KOPT-K1 (cell line): ENCODE measurements at regions not wholly inside any gene's neighbourhood (a gene's known extent, or its start where the extent isn't known, plus 50 kb on each side); places are given as distances from the start of the nearest gene placed in this dataset.

Source experiments
- H3K27ac ChIP-seq: fragments of 200-600 bp; sonication (generic); 2 replicates; pipeline ENCODE4 v1.5.1; 2016; ENCODE audit warnings: antibody characterized with exemption, mild to moderate bottlenecking, low read depth, low read length; ENCODE audit not compliant: poor library complexity, severe bottlenecking
- H3K36me3 ChIP-seq: fragments of 200-600 bp; sonication (generic); 2 replicates; pipeline ENCODE4 v1.5.1; 2017; ENCODE audit warnings: antibody characterized with exemption, mild to moderate bottlenecking, low read length, moderate library complexity; ENCODE audit not compliant: insufficient read depth
- H3K9me3 ChIP-seq: fragments of 200-600 bp; sonication (generic); 2 replicates; pipeline ENCODE4 v1.5.1; 2017; ENCODE audit warnings: antibody characterized with exemption, low read length, mild to moderate bottlenecking; ENCODE audit not compliant: insufficient read depth, poor library complexity, severe bottlenecking

GRCh38 chr2:41966920-41967319 lies 80.9 kb upstream of the PKDCC start:
- H3K36me3 ChIP-seq = no peaks in the 10 kb centered on the region
- H3K27ac ChIP-seq = no peak overlapping the region
- no peaks in the 10 kb centered on the region for H3K9me3 ChIP-seq

GRCh38 chr2:41967476-41968181 lies 80.2 kb upstream of the PKDCC start:
- Histone ChIP-seq H3K36me3 (no peaks in the 10 kb centered on the region), H3K27ac (no peak overlapping the region), H3K9me3 (no peaks in the 10 kb centered on the region)

DNA sequence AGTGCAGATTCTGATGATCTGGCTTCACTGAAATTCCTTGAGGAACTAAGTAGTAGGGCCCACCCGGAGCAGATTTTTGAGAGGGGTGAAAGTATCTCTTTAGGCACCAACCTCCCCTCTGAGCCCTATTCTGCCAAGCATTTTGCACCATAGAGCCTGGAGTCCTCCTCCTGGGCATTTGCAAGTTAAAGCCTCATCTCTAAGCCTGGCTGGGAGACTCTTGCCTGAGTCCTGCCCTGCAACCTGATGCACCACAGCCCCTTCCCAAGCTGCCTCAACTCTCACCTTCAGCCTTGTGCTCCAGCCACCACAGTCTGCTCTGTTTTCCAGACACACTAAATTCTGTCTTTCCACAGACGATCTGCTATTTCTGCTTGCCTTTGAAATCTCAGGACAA lies 79.6 kb upstream of the PKDCC start:
- H3K9me3 ChIP-seq = no peaks in the 10 kb centered on the region
- no peaks in the 10 kb centered on the region for H3K36me3 ChIP-seq
- H3K27ac ChIP-seq = no peak overlapping the region

- H3K27ac ChIP-seq = no peak overlapping the region
- no peaks in the 10 kb centered on the region for H3K36me3 ChIP-seq
- H3K9me3 ChIP-seq = no peaks in the 10 kb centered on the region
Measured at GRCh38 chr2:41970988-41971660, 76.7 kb upstream of the PKDCC start.

GRCh38 chr2:41972179-41972578 lies 75.6 kb upstream of the PKDCC start:
- Histone ChIP-seq H3K36me3 (no peaks in the 10 kb centered on the region), H3K9me3 (no peaks in the 10 kb centered on the region), H3K27ac (no peak overlapping the region)

- no peaks in the 10 kb centered on the region for H3K36me3 ChIP-seq
- no peak overlapping the region for H3K27ac ChIP-seq
- no peaks in the 10 kb centered on the region for H3K9me3 ChIP-seq
Measured at GRCh38 chr2:41972819-41973218, 75.0 kb upstream of the PKDCC start.

- no peaks in the 10 kb centered on the region for H3K36me3 ChIP-seq
- no peaks in the 10 kb centered on the region for H3K9me3 ChIP-seq
- H3K27ac ChIP-seq = no peak overlapping the region
Measured at GRCh38 chr2:41973871-41974270, 74.0 kb upstream of the PKDCC start.

DNA sequence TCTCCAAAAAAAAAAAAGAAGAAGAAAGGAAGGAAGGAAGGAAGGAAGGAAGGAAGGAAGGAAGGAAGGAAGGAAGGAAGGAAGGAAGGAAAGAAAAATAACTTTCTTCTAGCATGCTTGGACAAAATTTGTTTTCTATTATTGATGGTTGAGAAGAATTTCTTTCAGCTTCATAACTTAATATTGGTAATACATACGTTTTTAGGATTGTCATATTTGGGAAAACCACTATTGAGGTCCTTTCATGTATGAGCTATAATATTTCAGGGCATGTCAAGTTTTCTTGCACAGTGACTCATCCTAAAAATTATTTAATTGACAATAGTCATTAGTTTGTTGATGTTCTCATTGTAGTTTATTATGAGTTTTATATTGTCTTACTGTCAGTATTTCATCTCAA lies 66.4 kb upstream of the PKDCC start:
- H3K36me3 ChIP-seq = no peaks in the 10 kb centered on the region
- H3K9me3 ChIP-seq = no peaks in the 10 kb centered on the region
- no peak overlapping the region for H3K27ac ChIP-seq

DNA sequence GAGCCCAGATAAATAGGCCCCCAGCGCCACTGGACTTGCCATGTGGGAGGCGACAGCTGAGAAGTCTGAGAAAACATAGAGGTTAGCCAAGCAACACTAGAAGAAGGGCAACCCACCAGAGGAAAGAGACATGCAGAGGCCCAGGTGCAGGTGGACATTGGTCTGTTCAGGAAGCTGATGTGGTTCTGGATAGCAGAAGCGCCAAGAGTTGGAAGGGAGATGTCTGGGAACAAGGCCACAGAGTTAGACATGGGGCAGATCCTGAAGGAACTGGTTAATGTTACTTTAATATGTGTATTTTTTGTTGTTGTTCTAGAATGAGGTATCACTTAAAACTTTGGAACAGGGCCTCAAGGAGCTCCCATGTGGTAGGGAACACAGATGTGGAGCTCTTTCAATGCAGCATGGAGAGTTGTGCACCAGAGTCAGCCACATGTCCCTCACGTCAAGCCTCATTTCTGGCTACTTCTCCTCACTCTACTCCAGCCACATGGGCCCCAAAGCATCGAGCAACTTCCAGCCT lies 62.2 kb upstream of the PKDCC start:
- no peaks in the 10 kb centered on the region for H3K9me3 ChIP-seq
- H3K36me3 ChIP-seq = no peaks in the 10 kb centered on the region
- no peak overlapping the region for H3K27ac ChIP-seq

GRCh38 chr2:41989501-41990180 lies 58.2 kb upstream of the PKDCC start:
- H3K9me3 ChIP-seq = peaks cover 5% of the 10 kb centered on the region
- H3K36me3 ChIP-seq = no peaks in the 10 kb centered on the region
- no peak overlapping the region for H3K27ac ChIP-seq

GRCh38 chr2:41990245-41990644 lies 57.6 kb upstream of the PKDCC start:
- H3K9me3 ChIP-seq = peaks cover 8% of the 10 kb centered on the region
- no peaks in the 10 kb centered on the region for H3K36me3 ChIP-seq
- no peak overlapping the region for H3K27ac ChIP-seq

GRCh38 chr2:41990688-41991087 lies 57.1 kb upstream of the PKDCC start:
- Histone ChIP-seq H3K27ac (no peak overlapping the region), H3K36me3 (no peaks in the 10 kb centered on the region), H3K9me3 (peaks cover 8% of the 10 kb centered on the region)

DNA sequence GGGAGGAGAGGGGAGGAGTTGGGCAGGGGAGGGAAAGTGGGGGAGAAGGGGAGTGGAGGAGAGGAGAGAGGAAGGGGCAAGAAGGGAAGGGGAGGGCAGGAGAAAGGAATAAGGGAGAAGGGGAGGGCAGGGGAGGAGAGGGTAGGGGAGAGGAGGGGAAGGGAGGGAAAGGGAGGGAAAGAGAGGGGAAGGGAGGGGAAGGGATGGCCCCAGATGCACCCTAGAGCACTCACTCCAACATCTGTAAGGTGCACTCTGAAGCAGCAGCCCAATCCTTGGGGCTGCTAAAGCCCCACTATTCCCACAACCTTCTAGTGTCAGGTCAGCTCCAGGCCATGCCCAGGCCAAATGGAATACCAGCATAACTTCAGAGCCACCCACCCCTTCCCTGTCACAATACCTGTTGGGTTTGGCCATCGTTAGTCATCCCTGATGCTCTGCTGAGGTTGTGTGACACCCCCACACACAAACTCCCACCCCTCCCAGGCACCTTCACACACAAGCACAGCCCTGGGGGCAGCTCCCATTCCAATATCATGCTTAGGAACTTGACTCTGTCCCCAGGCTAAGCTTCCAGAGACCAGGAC lies 55.7 kb upstream of the PKDCC start:
- Histone ChIP-seq H3K27ac (no peak overlapping the region), H3K9me3 (peaks cover 8% of the 10 kb centered on the region), H3K36me3 (no peaks in the 10 kb centered on the region)

DNA sequence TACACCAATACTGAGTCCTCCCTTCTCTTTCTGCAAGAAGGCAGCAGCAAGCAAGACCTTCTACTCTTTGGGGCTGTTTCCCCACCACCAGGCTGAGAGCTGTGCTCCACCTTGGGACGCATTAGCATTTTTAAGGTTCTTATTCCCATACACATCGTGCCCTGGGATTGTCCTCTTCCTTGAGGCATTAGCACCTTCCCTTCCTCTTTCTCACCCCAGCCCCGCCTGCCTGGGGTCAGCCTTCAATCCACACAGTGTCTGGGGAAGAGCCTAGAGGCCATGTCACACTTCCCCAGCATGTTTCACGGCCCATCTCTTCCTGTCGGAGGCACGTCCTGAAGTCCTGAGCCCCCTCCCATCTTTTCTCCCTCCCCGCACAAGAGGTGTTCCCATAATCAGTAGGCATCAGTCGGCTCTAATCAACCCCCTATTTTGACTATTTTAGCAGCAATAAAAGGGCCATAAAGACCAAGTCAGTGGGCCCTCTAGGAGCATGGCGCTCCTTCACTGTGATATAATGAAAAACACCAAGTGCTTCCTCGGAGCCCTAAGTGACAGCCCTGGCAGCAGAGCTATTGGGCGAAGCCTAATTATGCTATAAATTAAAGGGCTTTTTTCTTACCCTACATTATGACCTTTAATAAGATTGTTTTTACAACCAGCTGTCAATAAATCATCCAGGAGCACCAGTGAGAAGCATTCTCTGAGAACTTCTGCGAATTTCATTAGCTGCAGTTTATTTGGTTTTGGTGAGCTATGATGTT lies 55.0 kb upstream of the PKDCC start:
- peaks cover 8% of the 10 kb centered on the region for H3K9me3 ChIP-seq
- no peaks in the 10 kb centered on the region for H3K36me3 ChIP-seq
- H3K27ac ChIP-seq = no peak overlapping the region
